Right lobe of liver (tissue), 6 donors: ENCODE measurements at regions not wholly inside any gene's neighbourhood (a gene's known extent, or its start where the extent isn't known, plus 50 kb on each side); places are given as distances from the start of the nearest gene placed in this dataset.

Experiments
- ATAC-seq, 4 donors: fragments of 200-7000 bp; cut with Tn5 transposase; one replicate each; pipeline ENCODE4 v1.9.1; 2020; ENCODE audit warnings: mild to moderate bottlenecking in 4 of 4, moderate library complexity in 4 of 4
- DNase-seq, 3 donors: peaks; one replicate each; pipeline ENCODE4 v3.0.0-alpha.2; 2020
- H3K27ac ChIP-seq, 3 donors: fragments of 200-600 bp; one replicate each; pipeline ENCODE4 v1.8.0; 2022
- H3K27me3 ChIP-seq, 2 donors: fragments of 200-600 bp; one replicate each; pipeline ENCODE4 v1.8.0; 2022
- H3K36me3 ChIP-seq, 4 donors: fragments of 200-600 bp; sonication (generic) in 1 of 4; one replicate each; pipeline versions ENCODE4 v1.5.1 to v1.8.0; 2017 to 2022; ENCODE audit warnings: control low read depth in 1 of 4
- H3K4me1 ChIP-seq, 4 donors: fragments of 200-600 bp; sonication (generic) in 1 of 4; one replicate each; pipeline versions ENCODE4 v1.5.1 to v1.8.0; 2017 to 2022; ENCODE audit warnings: control low read depth in 1 of 4
- H3K4me3 ChIP-seq, 3 donors: fragments of 200-600 bp; one replicate each; pipeline ENCODE4 v1.8.0; 2022
- H3K9me3 ChIP-seq, 4 donors: fragments of 200-600 bp; sonication (generic) in 1 of 4; one replicate each; pipeline versions ENCODE4 v1.5.1 to v1.8.0; 2017 to 2022; ENCODE audit warnings: control low read depth in 1 of 4
- CTCF ChIP-seq, 4 donors: fragments of 200-600 bp in 3 of 4; fragments of 450-650 bp in 1 of 4; IDR thresholded peaks; one replicate each; pipeline versions ENCODE4 v1.5.1 to v1.8.0; 2016 to 2022; ENCODE audit warnings: antibody characterized with exemption in 4 of 4, mild to moderate bottlenecking in 2 of 4
- POLR2A ChIP-seq: fragments of 450-650 bp; IDR thresholded peaks from one replicate; pipeline ENCODE4 v1.6.1; 2017; ENCODE audit warnings: antibody characterized with exemption, mild to moderate bottlenecking
- WGBS: methylation state at CpG from one replicate; pipeline ENCODE4 v1.1.6; 2018; ENCODE audit warnings: low coverage, low lambda C conversion rate; ENCODE audit not compliant: insufficient coverage; ENCODE audit errors: missing lambda C conversion rate; 5-methylcytosine and 5-hydroxymethylcytosine counted together
- intact Hi-C, 2 donors: fragments of 100-400 bp; cut with DNase I; formaldehyde crosslinking; loops; one replicate each; pipeline versions ENCODE4 v1.11.2 to v1.14.1; 2022
- donor health status: DM: no; HTN: yes; CAD: no.
- donor health status: DM: no; HTN: no; CAD: no.
- donor health status: DM: no; HTN: no; CAD: no.
- donor health status: DM: no; HTN: yes; CAD: no.
- donor health status: DM: no; HTN: yes; CAD: no.

- DNase-seq (no peak), ATAC-seq (no peak)
- TF ChIP-seq CTCF (IDR thresholded peaks at IDR 0.05) (no peak), POLR2A (no peak)
- H3K27ac ChIP-seq, result no peak overlapping the region
- intact Hi-C loops, result no loop called here
- 77% methylated on average over 3 of the region's 6 CpGs for WGBS
- H3K4me1 ChIP-seq, result no peaks in the 10 kb centered on the region
- H3K36me3 ChIP-seq, result no peaks in the 10 kb centered on the region
- H3K27me3 ChIP-seq, result no peaks in the 10 kb centered on the region
- no peaks in the 10 kb centered on the region for H3K9me3 ChIP-seq
- H3K4me3 ChIP-seq, result no peak overlapping the region
These were observed 152.5 kb upstream of the ACKR3 start for GRCh38 chr2:236417150-236417549.

- Histone ChIP-seq H3K36me3 (no peaks in the 10 kb centered on the region), H3K4me1 (no peaks in the 10 kb centered on the region), H3K9me3 (no peaks in the 10 kb centered on the region), H3K4me3 (no peak overlapping the region), H3K27me3 (no peaks in the 10 kb centered on the region), H3K27ac (no peak overlapping the region)
- no peak for DNase-seq
- no peak for ATAC-seq
- TF ChIP-seq CTCF (IDR thresholded peaks at IDR 0.05), result no peak
- no peak for TF ChIP-seq POLR2A
- intact Hi-C loops, result no loop called here
- 63% methylated on average over 2 of the region's 2 CpGs for WGBS
These were observed 139.0 kb upstream of the ACKR3 start for GRCh38 chr2:236430584-236430983.

GRCh38 chr2:236434593-236434992, 135.0 kb upstream of the ACKR3 start:
- no peak overlapping the region for H3K4me3 ChIP-seq
- H3K9me3 ChIP-seq, result no peaks in the 10 kb centered on the region
- no peaks in the 10 kb centered on the region for H3K27me3 ChIP-seq
- TF ChIP-seq CTCF (IDR thresholded peaks at IDR 0.05) (no peak), POLR2A (no peak)
- intact Hi-C loops, result no loop called here
- H3K4me1 ChIP-seq, result no peaks in the 10 kb centered on the region
- no peak overlapping the region for H3K27ac ChIP-seq
- 78% methylated on average over 3 of the region's 3 CpGs for WGBS
- H3K36me3 ChIP-seq, result no peaks in the 10 kb centered on the region
- DNase-seq (no peak), ATAC-seq (no peak)

GRCh38 chr2:236440110-236440881, 129.3 kb upstream of the ACKR3 start:
- no peaks in the 10 kb centered on the region for H3K36me3 ChIP-seq
- TF ChIP-seq POLR2A (no peak), CTCF (IDR thresholded peaks at IDR 0.05) (no peak)
- no peaks in the 10 kb centered on the region for H3K4me1 ChIP-seq
- no peak overlapping the region for H3K4me3 ChIP-seq
- 47% methylated on average over 6 of the region's 6 CpGs for WGBS
- ATAC-seq (no peak), DNase-seq (no peak)
- no peaks in the 10 kb centered on the region for H3K9me3 ChIP-seq
- H3K27ac ChIP-seq, result no peak overlapping the region
- no peaks in the 10 kb centered on the region for H3K27me3 ChIP-seq
- intact Hi-C loops, result no loop called here
